Aorta (tissue), 5 donors: ENCODE measurements at regions not wholly inside any gene's neighbourhood (a gene's known extent, or its start where the extent isn't known, plus 50 kb on each side); places are given as distances from the start of the nearest gene placed in this dataset.

ENCODE experiments used
- ATAC-seq: fragments of 200-7000 bp; cut with Tn5 transposase; one replicate; pipeline ENCODE4 v1.9.1; 2022; ENCODE audit warnings: moderate library complexity; ENCODE audit not compliant: low FRiP score
- DNase-seq, 2 donors: peaks; one replicate each; pipeline ENCODE4 v3.0.0-alpha.2; 2020
- H3K27ac ChIP-seq, 2 donors: one replicate each; pipeline ENCODE4 v1.5.1; 2013; ENCODE audit warnings: low read length in 2 of 2, mild to moderate bottlenecking in 2 of 2, moderate library complexity in 2 of 2, control low read depth in 1 of 2, inconsistent platforms in 1 of 2, low read depth in 1 of 2
- H3K27me3 ChIP-seq, 2 donors: one replicate each; pipeline ENCODE4 v1.6.1; 2013; ENCODE audit warnings: control low read depth in 1 of 2, low read length in 1 of 2, mild to moderate bottlenecking in 1 of 2, moderate library complexity in 1 of 2; ENCODE audit not compliant: insufficient read depth in 2 of 2, control insufficient read depth in 1 of 2
- H3K36me3 ChIP-seq, 2 donors: one replicate each; pipeline ENCODE4 v1.6.1; 2013; ENCODE audit warnings: control low read depth in 1 of 2, low read length in 1 of 2, mild to moderate bottlenecking in 1 of 2; ENCODE audit not compliant: insufficient read depth in 2 of 2, control insufficient read depth in 1 of 2
- H3K4me1 ChIP-seq, 2 donors: one replicate each; pipeline ENCODE4 v1.6.1; 2013; ENCODE audit warnings: low read length in 2 of 2, control low read depth in 1 of 2, mild to moderate bottlenecking in 1 of 2, moderate library complexity in 1 of 2; ENCODE audit not compliant: insufficient read depth in 2 of 2, control insufficient read depth in 1 of 2
- H3K4me3 ChIP-seq, 2 donors: one replicate each; pipeline ENCODE4 v1.5.1; 2013; ENCODE audit warnings: low read length in 2 of 2, control low read depth in 1 of 2, mild to moderate bottlenecking in 1 of 2
- H3K9me3 ChIP-seq: one replicate; pipeline ENCODE4 v1.6.1; 2013; ENCODE audit warnings: mild to moderate bottlenecking, low read length; ENCODE audit not compliant: control insufficient read depth
- WGBS, 2 donors: extraction: QIAGEN DNeasy Blood & Tissue Kit; methylation state at CpG; one replicate each; pipeline ENCODE4 v1.1.7; 2013; 5-methylcytosine and 5-hydroxymethylcytosine counted together
- intact Hi-C, 2 donors: fragments of 100-400 bp; cut with DNase I; formaldehyde crosslinking; loops; one replicate each; pipeline versions ENCODE4 v1.14.2 to v1.15.0; 2022
- donor health status: healthy with polysubstance abuse.
- donor health status: Bipolar disorder and iron deficiency.
- donor health status: DM: no; HTN: no; CAD: no.
- donor health status: DM: no; HTN: no; CAD: no.
- donor health status: DM: yes; HTN: yes; CAD: no.

GRCh38 chr7:153423210-153423590 lies 629.0 kb upstream of the DPP6 start:
- Histone ChIP-seq H3K27ac (no peak overlapping the region), H3K36me3 (no peaks in the 10 kb centered on the region), H3K27me3 (no peaks in the 10 kb centered on the region), H3K9me3 (peaks cover 2% of the 10 kb centered on the region), H3K4me1 (no peaks in the 10 kb centered on the region), H3K4me3 (no peak overlapping the region)
- 69 to 85% methylated on average over 2 of the region's 2 CpGs for WGBS, 2 donors
- DNase-seq (no peak), ATAC-seq (no peak)
- intact Hi-C loops: no loop called here

- Histone ChIP-seq H3K4me3 (no peak overlapping the region), H3K9me3 (peaks cover 2% of the 10 kb centered on the region), H3K27me3 (no peaks in the 10 kb centered on the region), H3K36me3 (no peaks in the 10 kb centered on the region), H3K27ac (no peak overlapping the region), H3K4me1 (no peaks in the 10 kb centered on the region)
- 58 to 59% methylated on average over 5 of the region's 5 CpGs for WGBS, 2 donors
- DNase-seq (no peak), ATAC-seq (no peak)
- intact Hi-C loops: no loop called here
These were observed 621.3 kb upstream of the DPP6 start for GRCh38 chr7:153430931-153431330.

- intact Hi-C loops: no loop called here
- DNase-seq (no peak), ATAC-seq (no peak)
- 33 to 36% methylated on average over 8 of the region's 8 CpGs for WGBS, 2 donors
- Histone ChIP-seq H3K9me3 (no peaks in the 10 kb centered on the region), H3K27ac (no peak overlapping the region), H3K36me3 (no peaks in the 10 kb centered on the region), H3K4me1 (no peaks in the 10 kb centered on the region), H3K4me3 (no peak overlapping the region), H3K27me3 (no peaks in the 10 kb centered on the region)
These were observed 620.1 kb upstream of the DPP6 start for GRCh38 chr7:153432063-153432462.

GRCh38 chr7:153433223-153433622 lies 619.0 kb upstream of the DPP6 start:
- ATAC-seq: no peak

GRCh38 chr7:153440715-153441114 lies 611.5 kb upstream of the DPP6 start:
- Histone ChIP-seq H3K27ac (no peak overlapping the region), H3K9me3 (peaks cover 2% of the 10 kb centered on the region), H3K36me3 (no peaks in the 10 kb centered on the region), H3K4me1 (no peaks in the 10 kb centered on the region), H3K4me3 (no peak overlapping the region), H3K27me3 (no peaks in the 10 kb centered on the region)
- intact Hi-C loops: no loop called here
- WGBS, 2 donors: 60 to 69% methylated on average over 5 of the region's 5 CpGs
- DNase-seq: no peak
- no peak for ATAC-seq

More at GRCh38 chr7:153433223-153433622, 619.0 kb upstream of the DPP6 start:
- Histone ChIP-seq H3K27me3 (no peaks in the 10 kb centered on the region), H3K4me1 (no peaks in the 10 kb centered on the region), H3K36me3 (no peaks in the 10 kb centered on the region), H3K27ac (no peak overlapping the region), H3K4me3 (no peak overlapping the region), H3K9me3 (no peaks in the 10 kb centered on the region)
- no peak for DNase-seq
- WGBS, 2 donors: 86 to 87% methylated on average over 8 of the region's 8 CpGs
- intact Hi-C loops: no loop called here

- Histone ChIP-seq H3K36me3 (no peaks in the 10 kb centered on the region), H3K27me3 (no peaks in the 10 kb centered on the region), H3K27ac (no peak overlapping the region), H3K9me3 (peaks cover 2% of the 10 kb centered on the region), H3K4me3 (no peak overlapping the region), H3K4me1 (no peaks in the 10 kb centered on the region)
- intact Hi-C loops: no loop called here
- 24 to 32% methylated on average over 7 of the region's 7 CpGs for WGBS, 2 donors
- no peak for DNase-seq
- ATAC-seq: no peak
These were observed 609.0 kb upstream of the DPP6 start for GRCh38 chr7:153443032-153443701.

GRCh38 chr7:153444641-153445040 lies 607.6 kb upstream of the DPP6 start:
- intact Hi-C loops: no loop called here
- Histone ChIP-seq H3K9me3 (peaks cover 2% of the 10 kb centered on the region), H3K4me3 (no peak overlapping the region), H3K4me1 (no peaks in the 10 kb centered on the region), H3K27ac (no peak overlapping the region), H3K27me3 (no peaks in the 10 kb centered on the region), H3K36me3 (no peaks in the 10 kb centered on the region)
- no peak for DNase-seq
- ATAC-seq: no peak
- WGBS, 2 donors: 67 to 79% methylated on average over 8 of the region's 8 CpGs

GRCh38 chr7:153445641-153446040 lies 606.6 kb upstream of the DPP6 start:
- H3K4me3 ChIP-seq: no peak overlapping the region
- DNase-seq (no peak), ATAC-seq (no peak)
- 70 to 76% methylated on average over 5 of the region's 5 CpGs for WGBS, 2 donors
- intact Hi-C loops: no loop called here
- no peak overlapping the region for H3K27ac ChIP-seq
- H3K9me3 ChIP-seq: peaks cover 2% of the 10 kb centered on the region
- H3K36me3 ChIP-seq: no peaks in the 10 kb centered on the region
- H3K27me3 ChIP-seq: no peaks in the 10 kb centered on the region
- no peaks in the 10 kb centered on the region for H3K4me1 ChIP-seq

- ATAC-seq (no peak), DNase-seq (no peak)
- no peaks in the 10 kb centered on the region for H3K27me3 ChIP-seq
- no peaks in the 10 kb centered on the region for H3K4me1 ChIP-seq
- H3K27ac ChIP-seq: no peak overlapping the region
- H3K4me3 ChIP-seq: no peak overlapping the region
- H3K9me3 ChIP-seq: no peaks in the 10 kb centered on the region
- intact Hi-C loops: no loop called here
- no peaks in the 10 kb centered on the region for H3K36me3 ChIP-seq
- 44 to 64% methylated on average over 2 of the region's 2 CpGs for WGBS, 2 donors
These were observed 605.7 kb upstream of the DPP6 start for GRCh38 chr7:153446490-153446889.
